Smooth muscle cell (in vitro differentiated cells): ENCODE measurements at regions not wholly inside any gene's neighbourhood (a gene's known extent, or its start where the extent isn't known, plus 50 kb on each side); places are given as distances from the start of the nearest gene placed in this dataset.
"Not testable (repeated sequence)": the region's sequence is repeated elsewhere in the genome, so short reads cannot be mapped to it uniquely, and the experiment has no call there.

Experiments
- DNase-seq: peaks from one replicate; lab custom pipeline; 2025; ENCODE audit not compliant: unreplicated experiment; lab: John Stamatoyannopoulos, UW
- H2AFZ ChIP-seq: fragments of 200-600 bp; sonication (generic); 2 replicates; pipeline ENCODE4 v1.6.0; 2016; ENCODE audit warnings: antibody characterized with exemption, low read depth, mild to moderate bottlenecking
- H3F3A ChIP-seq: fragments of 200-600 bp; sonication (generic); 2 replicates; pipeline ENCODE4 v1.6.0; 2017; ENCODE audit warnings: antibody characterized with exemption, low read depth
- H3K27ac ChIP-seq: fragments of 200-600 bp; sonication (generic); 2 replicates; pipeline ENCODE4 v1.5.1; 2016; ENCODE audit warnings: low read depth, mild to moderate bottlenecking
- H3K27me3 ChIP-seq: fragments of 200-600 bp; sonication (generic); 2 replicates; pipeline ENCODE4 v1.6.1; 2016; ENCODE audit warnings: low read depth, mild to moderate bottlenecking
- H3K36me3 ChIP-seq: fragments of 200-600 bp; sonication (generic); 2 replicates; pipeline ENCODE4 v1.5.1; 2016; ENCODE audit warnings: low read depth
- H3K4me1 ChIP-seq: fragments of 200-600 bp; sonication (generic); 2 replicates; pipeline ENCODE4 v1.5.1; 2016; ENCODE audit warnings: low read depth
- H3K4me2 ChIP-seq: fragments of 200-600 bp; sonication (generic); 2 replicates; pipeline ENCODE4 v1.6.0; 2016; ENCODE audit warnings: mild to moderate bottlenecking
- H3K4me3 ChIP-seq: fragments of 200-600 bp; sonication (generic); 2 replicates; pipeline ENCODE4 v1.5.1; 2016; ENCODE audit warnings: mild to moderate bottlenecking
- H3K79me2 ChIP-seq: fragments of 200-600 bp; sonication (generic); 2 replicates; pipeline ENCODE4 v1.6.0; 2016; ENCODE audit warnings: low read depth, mild to moderate bottlenecking
- H3K9ac ChIP-seq: fragments of 200-600 bp; sonication (generic); 2 replicates; pipeline ENCODE4 v1.6.0; 2016; ENCODE audit warnings: low read depth
- H3K9me3 ChIP-seq: fragments of 200-600 bp; sonication (generic); replicated peaks from 2 replicates; pipeline ENCODE4 v1.5.1; 2016; ENCODE audit warnings: low read depth
- H4K20me1 ChIP-seq: fragments of 200-600 bp; sonication (generic); 2 replicates; pipeline ENCODE4 v1.6.0; 2016; ENCODE audit warnings: low read depth
- CTCF ChIP-seq: fragments of 200-600 bp; sonication (generic); IDR thresholded peaks from 2 replicates; pipeline ENCODE4 v1.5.1; 2017; ENCODE audit warnings: borderline replicate concordance, mild to moderate bottlenecking, antibody characterized with exemption; ENCODE audit not compliant: insufficient read depth, poor library complexity, severe bottlenecking
- WGBS: methylation state at CpG from one replicate; pipeline ENCODE4 v1.1.7; 2016; ENCODE audit warnings: low lambda C conversion rate; 5-methylcytosine and 5-hydroxymethylcytosine counted together

DNA sequence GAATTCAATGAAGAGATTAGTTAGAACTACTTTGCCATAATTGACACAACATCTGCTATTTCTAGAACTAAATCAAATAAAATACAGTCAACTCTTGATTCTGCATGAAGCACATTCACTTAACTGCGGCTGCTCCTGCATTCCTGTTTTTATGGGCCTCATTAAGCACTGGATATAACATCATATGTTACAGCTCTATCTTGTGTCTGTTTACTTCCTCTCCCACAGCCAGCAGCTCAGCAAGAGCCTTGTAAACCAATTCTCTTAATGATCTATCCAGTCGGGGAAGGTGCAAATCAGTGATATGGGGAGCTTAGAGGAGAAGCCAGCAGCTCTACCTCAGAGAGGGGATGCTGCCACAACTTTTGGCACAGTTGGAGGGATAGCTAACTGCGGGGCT, 329.2 kb downstream of the ARRDC4 start:
- DNase-seq, result no peak
- no peak for TF ChIP-seq CTCF

GRCh38 chr15:98292442-98293240, 332.1 kb downstream of the ARRDC4 start:
- DNase-seq, result no peak
- no peaks in the 10 kb centered on the region for H3K79me2 ChIP-seq
- 7% methylated on average over 46 of the region's 46 CpGs for WGBS
- H3F3A ChIP-seq, result no peaks in the 10 kb centered on the region
- peak overlapping the region; percentile 17 for H3K4me3 ChIP-seq
- H2AFZ ChIP-seq, result no peak overlapping the region
- peak; percentile 65 for TF ChIP-seq CTCF
- H3K4me2 ChIP-seq, result peak overlapping the region; percentile 76
- H3K9ac ChIP-seq, result no peak overlapping the region
- H3K27ac ChIP-seq, result no peak overlapping the region
- H3K36me3 ChIP-seq, result no peaks in the 10 kb centered on the region
- H3K27me3 ChIP-seq, result peaks cover 55% of the 10 kb centered on the region
- H3K4me1 ChIP-seq, result no peaks in the 10 kb centered on the region
- H3K9me3 ChIP-seq, result no peaks in the 10 kb centered on the region
- H4K20me1 ChIP-seq, result no peaks in the 10 kb centered on the region

More for the DNA sequence above, 329.2 kb downstream of the ARRDC4 start:
- Histone ChIP-seq H3K9ac (no peak overlapping the region), H2AFZ (no peak overlapping the region), H3K27me3 (peaks cover 46% of the 10 kb centered on the region), H3K4me1 (no peaks in the 10 kb centered on the region), H3K27ac (no peak overlapping the region), H4K20me1 (no peaks in the 10 kb centered on the region), H3K4me3 (no peak overlapping the region), H3K79me2 (no peaks in the 10 kb centered on the region), H3K36me3 (no peaks in the 10 kb centered on the region), H3K9me3 (no peaks in the 10 kb centered on the region), H3F3A (no peaks in the 10 kb centered on the region), H3K4me2 (no peak overlapping the region)
- 35% methylated on average over 3 of the region's 3 CpGs for WGBS

- no peak for TF ChIP-seq CTCF
- H3K9ac ChIP-seq, result no peak overlapping the region
- H3K4me2 ChIP-seq, result no peak overlapping the region
- DNase-seq, result no peak
- H3K4me1 ChIP-seq, result no peaks in the 10 kb centered on the region
- no peaks in the 10 kb centered on the region for H3F3A ChIP-seq
- H2AFZ ChIP-seq, result no peak overlapping the region
- H3K36me3 ChIP-seq, result no peaks in the 10 kb centered on the region
- no peaks in the 10 kb centered on the region for H4K20me1 ChIP-seq
- H3K27ac ChIP-seq, result no peak overlapping the region
- 85% methylated on average over 7 of the region's 7 CpGs for WGBS
- peaks cover 70% of the 10 kb centered on the region for H3K27me3 ChIP-seq
- no peaks in the 10 kb centered on the region for H3K9me3 ChIP-seq
- no peak overlapping the region for H3K4me3 ChIP-seq
- no peaks in the 10 kb centered on the region for H3K79me2 ChIP-seq
These were observed 333.6 kb downstream of the ARRDC4 start for GRCh38 chr15:98294126-98294525.

DNA sequence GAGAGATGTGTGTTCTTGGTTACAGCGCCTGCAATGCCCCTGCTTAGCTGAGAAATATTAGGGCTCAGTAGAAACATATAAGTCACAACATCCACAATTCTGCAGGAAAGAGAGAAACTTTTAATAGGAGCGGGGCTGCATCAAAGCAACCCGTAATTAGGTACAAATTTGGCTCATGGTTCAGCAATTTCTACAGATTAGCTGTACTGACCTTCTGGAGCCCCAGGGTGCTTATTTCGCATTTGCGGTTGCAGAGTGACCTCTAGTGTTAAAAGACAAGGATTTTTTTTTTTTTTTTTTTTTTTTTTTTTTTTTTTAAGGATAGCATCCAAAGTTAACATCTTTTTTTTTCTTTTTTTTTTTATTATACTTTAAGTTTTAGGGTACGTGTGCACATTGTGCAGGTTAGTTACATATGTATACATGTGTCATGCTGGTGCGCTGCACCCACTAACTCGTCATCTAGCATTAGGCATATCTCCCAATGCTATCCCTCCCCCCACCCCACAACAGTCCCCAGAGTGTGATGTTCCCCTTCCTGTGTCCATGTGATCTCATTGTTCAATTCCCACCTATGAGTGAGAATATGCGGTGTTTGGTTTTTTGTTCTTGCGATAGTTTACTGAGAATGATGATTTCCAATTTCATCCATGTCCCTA, 334.7 kb downstream of the ARRDC4 start:
- H3K27me3 ChIP-seq, result peaks cover 80% of the 10 kb centered on the region
- H3K9ac ChIP-seq, H3K27ac ChIP-seq, H3K4me3 ChIP-seq, H2AFZ ChIP-seq, H3K9me3 ChIP-seq, H3K4me2 ChIP-seq, H4K20me1 ChIP-seq, DNase-seq, H3K36me3 ChIP-seq, H3K4me1 ChIP-seq, H3K79me2 ChIP-seq, H3F3A ChIP-seq: not testable (repeated sequence)
- peak; percentile 47 for TF ChIP-seq CTCF
- 27% methylated on average over 8 of the region's 10 CpGs for WGBS
